ENCODE measurements at regions not wholly inside any gene's neighbourhood (a gene's known extent, or its start where the extent isn't known, plus 50 kb on each side); places are given as distances from the start of the nearest gene placed in this dataset.

DNA sequence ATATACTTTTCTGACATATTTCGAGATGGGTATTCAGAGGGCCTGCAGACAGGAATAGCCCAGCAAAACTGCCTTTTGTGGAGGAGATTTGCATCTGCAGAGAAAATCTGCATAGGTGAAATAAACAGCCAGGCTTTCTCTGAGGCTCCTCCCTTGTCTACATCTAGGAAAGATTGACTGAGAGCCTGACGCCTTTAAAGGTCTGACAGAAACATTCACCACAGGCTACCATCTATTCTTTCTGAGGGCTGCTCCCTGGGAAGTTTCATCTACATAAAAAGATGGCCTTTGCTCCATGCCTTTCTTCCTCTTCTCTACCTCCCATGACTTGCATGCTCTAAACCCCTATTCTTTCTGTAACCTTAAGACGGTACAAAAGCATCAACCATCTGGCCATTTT is 55.0 kb upstream of the AP1S2 start:
- no peak for TF ChIP-seq POLR2A (IDR thresholded peaks at IDR 0.05; ENCODE audit: low read depth, low read length)
- TF ChIP-seq SPI1 (IDR thresholded peaks at IDR 0.05; ENCODE audit: low read depth, low read length) = no peak
